NCI-H1930 (cell line): ENCODE measurements at regions not wholly inside any gene's neighbourhood (a gene's known extent, or its start where the extent isn't known, plus 50 kb on each side); places are given as distances from the start of the nearest gene placed in this dataset.

Source experiments
- DNase-seq, 2 experiments: peaks; one replicate each; lab custom pipeline; 2025; lab: John Stamatoyannopoulos, UW

GRCh38 chr11:8323161-8323935 is 59.7 kb upstream of the LMO1 start:
- DNase-seq, result no peak

GRCh38 chr11:8321876-8322275 is 58.2 kb upstream of the LMO1 start:
- no peak for DNase-seq

GRCh38 chr11:8320076-8320475 is 56.4 kb upstream of the LMO1 start:
- DNase-seq, result no peak

- DNase-seq, result peak in 1 of 2 experiments; percentile 48
These were observed 54.9 kb upstream of the LMO1 start for GRCh38 chr11:8318536-8318935.

GRCh38 chr11:8317159-8317558 is 53.5 kb upstream of the LMO1 start:
- DNase-seq, result no peak

GRCh38 chr11:8315954-8316353 is 52.3 kb upstream of the LMO1 start:
- DNase-seq, result no peak

GRCh38 chr11:8315463-8315862 is 51.8 kb upstream of the LMO1 start:
- DNase-seq, result no peak

- no peak for DNase-seq
These were observed 51.2 kb upstream of the LMO1 start for GRCh38 chr11:8314916-8315315.

GRCh38 chr11:8313504-8314090 is 49.9 kb upstream of the LMO1 start:
- DNase-seq, result no peak
